ENCODE measurements at regions not wholly inside any gene's neighbourhood (a gene's known extent, or its start where the extent isn't known, plus 50 kb on each side); places are given as distances from the start of the nearest gene placed in this dataset.

DNA sequence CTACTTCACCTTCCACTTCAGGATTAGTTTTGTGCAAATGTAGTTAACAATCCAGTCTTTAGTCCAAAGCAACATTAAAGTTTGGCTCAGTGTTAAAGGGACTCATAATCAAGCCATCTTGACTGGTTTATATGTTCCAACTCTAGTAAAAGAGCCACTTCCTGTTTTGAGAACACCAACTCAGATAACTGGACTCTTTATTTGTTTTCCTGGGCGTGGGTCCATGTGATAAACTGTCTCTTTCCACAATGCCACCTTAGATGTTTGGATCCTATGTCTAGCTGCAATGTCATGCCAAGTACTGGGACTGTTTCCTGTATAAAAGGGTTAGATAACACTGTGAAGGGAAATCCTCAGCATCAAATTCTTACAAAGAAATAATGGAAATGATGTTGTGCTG, 545.0 kb downstream of the PYDC2 start:
- peaks cover 2% of the 10 kb centered on the region for H3K9me3 Mint-ChIP-seq
- no peak overlapping the region for H3K27ac Mint-ChIP-seq
- H3K4me3 Mint-ChIP-seq, result no peak overlapping the region
- H3K36me3 Mint-ChIP-seq, result no peaks in the 10 kb centered on the region
- no peak for DNase-seq
- H3K4me1 Mint-ChIP-seq, result no peaks in the 10 kb centered on the region
- CTCF ChIA-PET, result no interaction called here
- H3K27me3 Mint-ChIP-seq, result no peaks in the 10 kb centered on the region

DNA sequence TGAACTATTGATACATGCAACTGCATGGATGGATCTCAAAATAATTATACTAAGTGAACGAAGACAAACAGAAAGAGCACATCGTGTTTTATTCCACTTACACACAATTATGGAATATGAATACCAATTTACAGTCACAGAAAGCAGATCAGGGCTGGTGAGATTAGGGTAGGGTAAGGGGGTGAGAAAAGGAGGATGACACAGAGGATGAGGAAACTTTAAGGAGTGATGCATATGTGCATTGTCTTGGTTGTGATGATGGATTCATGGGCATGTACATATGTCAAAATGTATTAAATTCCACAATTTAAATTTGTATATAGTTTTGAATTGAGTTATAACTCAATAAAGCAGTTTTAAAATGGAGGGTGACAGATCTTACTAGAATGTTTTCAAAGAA, 548.9 kb downstream of the PYDC2 start:
- CTCF ChIA-PET, result no interaction called here
- Mint-ChIP-seq H3K9me3 (peaks cover 2% of the 10 kb centered on the region), H3K36me3 (no peaks in the 10 kb centered on the region), H3K27ac (no peak overlapping the region), H3K4me3 (no peak overlapping the region), H3K27me3 (no peaks in the 10 kb centered on the region), H3K4me1 (no peaks in the 10 kb centered on the region)
- DNase-seq, result no peak

DNA sequence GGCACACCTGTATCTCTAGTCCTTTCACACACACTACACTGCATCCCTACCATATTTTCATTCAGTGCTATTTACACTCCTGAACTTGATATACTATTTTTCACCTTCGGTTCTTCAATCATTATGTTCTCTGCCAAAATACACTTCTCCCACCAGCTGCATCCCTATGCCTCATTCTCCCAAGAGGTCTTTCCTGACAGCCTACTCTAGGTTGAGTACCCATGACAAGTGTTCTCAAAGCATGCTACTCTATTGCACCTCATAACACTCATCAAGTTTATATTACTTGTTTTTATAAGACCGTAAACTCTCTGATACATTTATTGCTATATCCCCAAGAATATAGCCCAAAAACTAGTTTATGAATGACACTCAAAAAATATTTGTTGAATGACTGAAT, 549.5 kb downstream of the PYDC2 start:
- H3K9me3 Mint-ChIP-seq, result peaks cover 2% of the 10 kb centered on the region
- DNase-seq, result no peak
- H3K4me1 Mint-ChIP-seq, result no peaks in the 10 kb centered on the region
- no peaks in the 10 kb centered on the region for H3K27me3 Mint-ChIP-seq
- no peak overlapping the region for H3K27ac Mint-ChIP-seq
- CTCF ChIA-PET, result no interaction called here
- no peaks in the 10 kb centered on the region for H3K36me3 Mint-ChIP-seq
- no peak overlapping the region for H3K4me3 Mint-ChIP-seq

DNA sequence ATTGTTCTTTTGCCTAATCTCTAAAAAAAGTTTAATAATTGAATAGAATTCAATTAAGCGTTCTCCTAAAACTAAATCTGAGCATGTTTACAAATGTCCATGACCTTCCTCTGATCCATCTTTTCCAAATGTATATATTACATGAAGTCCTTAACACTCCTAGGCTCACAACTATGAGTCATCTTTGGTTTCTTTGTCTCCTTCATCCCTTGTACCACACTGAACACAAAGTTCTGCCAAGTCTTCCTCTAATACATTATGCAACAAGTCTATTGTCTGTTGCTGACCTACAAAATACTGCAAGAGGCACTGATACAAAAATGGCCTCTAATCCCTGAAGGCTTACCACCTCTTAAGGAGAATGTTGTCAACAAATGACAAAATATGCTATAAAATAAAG, 550.2 kb downstream of the PYDC2 start:
- CTCF ChIA-PET, result no interaction called here
- no peak for DNase-seq
- H3K27me3 Mint-ChIP-seq, result no peaks in the 10 kb centered on the region
- no peak overlapping the region for H3K27ac Mint-ChIP-seq
- peaks cover 2% of the 10 kb centered on the region for H3K9me3 Mint-ChIP-seq
- no peaks in the 10 kb centered on the region for H3K4me1 Mint-ChIP-seq
- no peaks in the 10 kb centered on the region for H3K36me3 Mint-ChIP-seq
- no peak overlapping the region for H3K4me3 Mint-ChIP-seq

DNA sequence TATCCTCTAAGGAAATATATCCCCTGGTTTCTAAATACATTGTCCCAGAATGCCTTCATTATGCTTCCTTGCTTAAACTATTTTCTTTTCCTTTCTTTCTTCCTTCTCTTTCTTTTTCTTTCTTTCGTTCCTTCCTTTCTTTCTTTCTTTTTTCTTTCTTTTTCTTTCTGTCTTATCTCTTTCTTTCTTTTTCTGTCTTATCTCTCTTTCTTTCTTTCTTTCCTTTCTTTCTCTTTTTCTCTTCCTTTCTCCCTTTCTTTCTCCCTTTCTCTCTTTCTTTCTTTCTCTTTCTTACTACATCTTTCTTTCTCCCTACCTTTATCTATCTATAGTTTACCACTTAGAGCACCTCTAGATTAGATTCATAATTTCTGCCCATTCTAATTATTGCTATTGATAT, 552.1 kb downstream of the PYDC2 start:
- DNase-seq, result no peak
- H3K4me3 Mint-ChIP-seq, result no peak overlapping the region
- no peak overlapping the region for H3K27ac Mint-ChIP-seq
- no peaks in the 10 kb centered on the region for H3K36me3 Mint-ChIP-seq
- H3K4me1 Mint-ChIP-seq, result no peaks in the 10 kb centered on the region
- no peaks in the 10 kb centered on the region for H3K27me3 Mint-ChIP-seq
- CTCF ChIA-PET, result no interaction called here
- H3K9me3 Mint-ChIP-seq, result no peaks in the 10 kb centered on the region

DNA sequence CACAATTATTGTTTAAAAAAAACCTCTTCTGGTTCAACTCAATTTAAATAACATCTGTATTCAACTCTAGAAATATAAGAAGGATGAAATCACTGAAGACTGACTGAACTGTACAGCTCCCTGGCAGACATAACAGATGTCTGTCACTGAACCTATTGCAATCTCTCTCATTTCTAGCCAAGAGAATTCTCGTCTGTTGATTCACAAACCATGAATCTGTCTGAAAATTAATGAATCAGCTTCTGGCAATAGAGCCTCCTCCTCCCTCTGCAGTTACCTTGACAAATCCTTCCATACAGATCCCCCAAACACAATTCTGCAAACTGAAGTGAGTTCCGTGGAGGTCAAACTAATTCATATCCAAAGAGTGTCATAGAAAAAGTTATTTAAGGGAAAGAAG, 561.4 kb downstream of the PYDC2 start:
- no peak overlapping the region for H3K4me3 Mint-ChIP-seq
- CTCF ChIA-PET, result no interaction called here
- no peaks in the 10 kb centered on the region for H3K36me3 Mint-ChIP-seq
- H3K27ac Mint-ChIP-seq, result no peak overlapping the region
- no peaks in the 10 kb centered on the region for H3K9me3 Mint-ChIP-seq
- H3K4me1 Mint-ChIP-seq, result no peaks in the 10 kb centered on the region
- no peak for DNase-seq
- no peaks in the 10 kb centered on the region for H3K27me3 Mint-ChIP-seq

DNA sequence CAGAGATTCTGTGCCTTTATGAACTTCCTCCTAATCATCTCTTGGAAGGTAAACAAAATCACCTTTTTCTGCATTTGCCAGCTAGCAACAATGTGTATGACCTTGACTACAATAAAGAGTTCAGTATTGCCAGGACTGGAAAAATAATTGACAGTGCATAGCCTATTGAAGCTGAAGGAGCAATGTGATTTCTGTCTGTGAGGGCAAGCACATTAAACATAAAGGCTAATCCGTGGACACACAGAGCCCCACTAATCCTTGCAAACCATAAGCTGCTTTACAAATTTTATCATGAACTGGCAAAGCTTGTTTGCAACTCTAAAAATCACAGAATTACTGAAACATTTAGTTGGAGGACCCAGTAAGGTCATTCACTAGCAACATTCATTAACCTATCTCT, 563.8 kb downstream of the PYDC2 start:
- CTCF ChIA-PET, result no interaction called here

DNA sequence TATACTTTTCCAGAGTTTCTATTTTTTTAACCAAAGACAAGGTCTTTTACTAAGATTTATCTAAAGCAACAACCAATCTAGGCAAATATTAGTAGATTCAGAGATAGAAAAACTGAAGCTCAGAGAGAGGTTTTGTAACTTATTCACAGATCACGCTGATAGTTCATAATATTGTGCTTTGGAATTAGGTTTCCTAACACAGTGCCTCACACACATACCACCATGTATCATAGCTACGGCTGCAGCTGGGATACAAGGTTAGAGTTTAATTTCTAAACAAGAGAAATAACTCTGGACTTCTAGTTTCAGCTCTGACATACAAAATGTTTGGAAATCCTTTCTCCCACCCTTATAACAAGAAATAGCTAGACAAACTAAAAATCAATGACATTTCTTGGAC, 565.7 kb downstream of the PYDC2 start:
- Mint-ChIP-seq H3K4me3 (no peak overlapping the region), H3K36me3 (no peaks in the 10 kb centered on the region), H3K4me1 (no peaks in the 10 kb centered on the region), H3K9me3 (peaks cover 3% of the 10 kb centered on the region), H3K27ac (no peak overlapping the region), H3K27me3 (no peaks in the 10 kb centered on the region)
- no peak for DNase-seq
- CTCF ChIA-PET, result no interaction called here

More for the DNA sequence above, 563.8 kb downstream of the PYDC2 start:
- no peaks in the 10 kb centered on the region for H3K27me3 Mint-ChIP-seq
- H3K4me3 Mint-ChIP-seq, result no peak overlapping the region
- H3K9me3 Mint-ChIP-seq, result peaks cover 3% of the 10 kb centered on the region
- H3K4me1 Mint-ChIP-seq, result no peaks in the 10 kb centered on the region
- no peak for DNase-seq
- no peak overlapping the region for H3K27ac Mint-ChIP-seq
- no peaks in the 10 kb centered on the region for H3K36me3 Mint-ChIP-seq

DNA sequence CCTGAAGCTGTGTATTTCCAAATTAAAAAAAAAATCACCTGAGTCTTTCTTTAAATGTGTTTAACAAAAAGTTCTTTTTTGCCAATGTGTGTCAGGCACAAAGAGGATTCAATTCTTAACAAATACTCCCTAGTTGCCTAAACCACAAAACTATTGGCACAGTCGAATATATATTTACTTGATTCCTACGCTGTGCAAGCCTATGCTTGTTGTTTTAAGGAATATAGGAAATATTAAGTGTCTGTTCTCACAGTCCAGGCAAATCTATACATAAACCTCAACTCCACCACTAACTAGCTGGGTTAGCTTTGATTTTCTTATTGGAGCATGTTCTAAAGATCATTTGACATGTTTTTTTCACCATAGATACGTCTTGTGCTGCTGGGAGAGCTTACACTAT, 571.0 kb downstream of the PYDC2 start:
- no peaks in the 10 kb centered on the region for H3K27me3 Mint-ChIP-seq
- CTCF ChIA-PET, result no interaction called here
- no peak for DNase-seq
- no peaks in the 10 kb centered on the region for H3K36me3 Mint-ChIP-seq
- H3K9me3 Mint-ChIP-seq, result peaks cover 5% of the 10 kb centered on the region
- H3K4me3 Mint-ChIP-seq, result no peak overlapping the region
- H3K27ac Mint-ChIP-seq, result no peak overlapping the region
- H3K4me1 Mint-ChIP-seq, result no peaks in the 10 kb centered on the region

DNA sequence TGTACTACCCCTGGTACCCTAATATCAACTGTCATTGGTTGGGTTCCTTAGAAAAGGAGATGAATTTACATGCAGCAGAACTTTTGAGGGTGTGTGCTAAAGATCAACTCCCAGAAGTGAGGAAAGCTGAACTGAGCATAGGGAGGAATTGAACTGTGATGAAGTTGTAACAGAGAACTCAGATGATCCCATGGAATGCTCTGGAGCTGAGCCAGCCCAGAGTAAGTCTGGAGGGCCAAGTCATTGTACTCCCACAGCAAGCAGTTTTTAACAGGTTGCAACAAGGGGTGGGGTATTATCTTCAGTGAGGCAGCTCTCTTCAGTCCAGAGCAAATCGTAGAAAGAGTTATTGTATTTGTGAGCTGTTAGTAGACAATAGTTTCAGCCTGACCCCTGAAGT, 572.3 kb downstream of the PYDC2 start:
- Mint-ChIP-seq H3K4me3 (no peak overlapping the region), H3K4me1 (no peaks in the 10 kb centered on the region), H3K27ac (no peak overlapping the region), H3K27me3 (no peaks in the 10 kb centered on the region), H3K36me3 (no peaks in the 10 kb centered on the region), H3K9me3 (peaks cover 5% of the 10 kb centered on the region)
- DNase-seq, result no peak
- CTCF ChIA-PET, result no interaction called here

DNA sequence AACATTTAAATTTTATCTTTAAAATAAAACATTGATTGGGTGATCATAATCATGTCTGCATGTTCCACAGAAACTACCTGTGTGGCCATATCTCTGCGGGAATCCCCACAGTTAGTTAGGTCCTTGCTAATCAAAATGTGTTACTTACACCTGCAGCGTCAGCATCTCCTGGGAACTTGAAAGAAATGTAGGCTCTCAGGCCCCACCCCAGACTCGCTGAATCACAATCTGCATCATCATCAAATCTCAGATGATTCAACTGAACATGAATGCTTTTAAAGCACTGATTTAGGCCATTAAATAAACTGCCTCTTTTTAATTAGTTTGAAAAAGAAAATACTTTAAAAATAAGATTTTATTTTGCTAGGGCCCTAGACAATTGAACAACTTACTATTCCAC, 577.8 kb downstream of the PYDC2 start:
- Mint-ChIP-seq H3K27ac (no peak overlapping the region), H3K9me3 (peaks cover 2% of the 10 kb centered on the region), H3K36me3 (no peaks in the 10 kb centered on the region), H3K4me3 (no peak overlapping the region), H3K27me3 (no peaks in the 10 kb centered on the region), H3K4me1 (no peaks in the 10 kb centered on the region)
- CTCF ChIA-PET, result no interaction called here
- no peak for DNase-seq

DNA sequence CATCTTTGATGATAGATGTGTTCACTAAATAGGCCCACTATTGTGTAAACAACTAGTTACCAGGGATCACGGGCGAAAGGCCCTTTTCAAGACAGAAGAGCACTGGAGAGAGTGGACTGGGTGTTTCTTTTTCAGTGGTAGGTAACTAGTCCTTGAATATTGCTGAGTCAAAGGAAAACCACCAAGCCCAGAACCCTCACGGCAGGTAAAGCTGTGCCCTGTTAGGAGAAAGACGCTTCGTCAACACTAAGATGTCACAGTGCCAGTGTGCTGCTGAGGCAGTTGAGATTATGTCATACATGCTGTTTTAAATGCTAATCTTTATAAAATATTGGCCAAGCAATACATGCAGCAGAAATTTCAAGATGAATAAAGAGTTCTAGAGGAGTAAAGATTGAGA, 578.6 kb downstream of the PYDC2 start:
- H3K27ac Mint-ChIP-seq, result no peak overlapping the region
- no peaks in the 10 kb centered on the region for H3K36me3 Mint-ChIP-seq
- peaks cover 5% of the 10 kb centered on the region for H3K9me3 Mint-ChIP-seq
- DNase-seq, result no peak
- H3K27me3 Mint-ChIP-seq, result no peaks in the 10 kb centered on the region
- H3K4me1 Mint-ChIP-seq, result no peaks in the 10 kb centered on the region
- CTCF ChIA-PET, result no interaction called here
- no peak overlapping the region for H3K4me3 Mint-ChIP-seq

DNA sequence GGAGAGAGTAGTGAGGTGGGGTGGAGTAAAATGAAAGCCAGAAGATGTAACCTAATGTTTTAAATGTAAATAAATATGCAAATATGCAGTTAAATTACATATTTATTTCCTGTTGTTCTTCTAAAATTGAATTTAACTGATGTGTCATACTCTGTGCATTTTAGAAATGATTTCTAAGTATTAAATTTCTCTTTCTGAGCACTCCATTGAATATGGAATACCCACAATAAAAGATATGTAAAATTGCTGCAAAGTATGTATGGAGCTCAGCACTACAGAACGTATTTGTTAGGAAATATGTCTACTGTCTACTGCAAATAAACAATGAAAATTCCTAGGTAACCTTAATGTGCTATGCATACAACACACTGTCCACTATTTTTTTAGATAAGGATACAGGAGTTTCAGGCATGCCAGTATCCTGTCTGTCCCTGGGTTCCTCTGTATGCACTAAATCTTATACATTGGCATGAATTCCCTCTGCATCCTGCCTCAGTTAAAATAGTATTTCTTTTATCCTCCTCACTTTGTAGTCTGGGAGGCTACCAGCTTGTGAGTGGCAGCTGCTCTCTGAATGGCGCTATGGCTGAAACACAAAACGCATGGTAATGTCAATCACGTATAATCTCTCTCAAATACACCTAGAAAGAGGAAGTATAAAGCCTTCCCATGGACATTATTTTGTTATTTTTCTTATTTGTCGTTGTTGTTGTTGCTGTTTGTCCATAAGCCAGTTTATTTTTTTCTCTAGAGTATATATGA, 579.5 kb downstream of the PYDC2 start:
- no peaks in the 10 kb centered on the region for H3K4me1 Mint-ChIP-seq
- H3K27me3 Mint-ChIP-seq, result no peaks in the 10 kb centered on the region
- no peaks in the 10 kb centered on the region for H3K36me3 Mint-ChIP-seq
- no peak overlapping the region for H3K4me3 Mint-ChIP-seq
- no peak overlapping the region for H3K27ac Mint-ChIP-seq
- peaks cover 8% of the 10 kb centered on the region for H3K9me3 Mint-ChIP-seq
- CTCF ChIA-PET, result no interaction called here
- no peak for DNase-seq

DNA sequence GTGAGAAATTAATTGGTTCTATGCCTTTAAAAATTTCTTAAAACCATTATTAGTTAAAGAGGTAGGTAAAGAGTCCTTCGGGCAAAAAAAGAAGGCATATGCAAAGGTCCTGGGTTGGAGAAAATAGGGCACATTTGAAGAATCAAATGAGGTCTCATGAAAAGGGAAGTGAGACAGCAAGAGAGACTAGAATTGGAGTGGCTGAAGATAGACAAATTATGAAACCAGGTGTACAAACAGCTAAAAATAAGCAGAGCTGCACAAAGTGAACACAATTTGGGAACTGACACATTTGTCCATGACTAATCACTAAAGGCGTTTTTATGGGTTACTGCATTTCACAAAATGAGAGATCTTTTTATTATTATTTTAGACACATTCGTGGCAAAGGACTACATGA, 581.2 kb downstream of the PYDC2 start:
- no peak overlapping the region for H3K27ac Mint-ChIP-seq
- no peak for DNase-seq
- no peak overlapping the region for H3K4me3 Mint-ChIP-seq
- H3K9me3 Mint-ChIP-seq, result peaks cover 8% of the 10 kb centered on the region
- CTCF ChIA-PET, result no interaction called here
- no peaks in the 10 kb centered on the region for H3K4me1 Mint-ChIP-seq
- no peaks in the 10 kb centered on the region for H3K36me3 Mint-ChIP-seq
- no peaks in the 10 kb centered on the region for H3K27me3 Mint-ChIP-seq

DNA sequence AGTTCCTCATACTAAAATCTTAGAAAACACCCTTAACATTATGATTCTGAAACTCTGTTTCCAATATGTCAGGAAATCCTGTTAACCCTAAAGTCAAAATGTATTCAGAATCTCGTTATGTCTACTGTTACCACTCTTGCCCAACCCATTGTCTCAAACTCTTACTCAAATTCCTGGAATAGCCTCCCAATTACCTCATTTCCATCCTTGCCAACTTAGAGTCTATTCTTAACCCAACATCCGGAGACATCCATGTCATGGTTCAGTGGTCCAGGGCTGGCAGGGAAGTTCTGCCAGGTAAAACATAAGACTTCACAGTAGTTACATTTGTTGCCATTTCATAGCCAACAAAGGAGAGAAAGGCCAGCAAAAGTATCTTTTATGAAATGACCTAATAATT, 593.9 kb downstream of the PYDC2 start:
- no peak overlapping the region for H3K27ac Mint-ChIP-seq
- CTCF ChIA-PET, result no interaction called here

DNA sequence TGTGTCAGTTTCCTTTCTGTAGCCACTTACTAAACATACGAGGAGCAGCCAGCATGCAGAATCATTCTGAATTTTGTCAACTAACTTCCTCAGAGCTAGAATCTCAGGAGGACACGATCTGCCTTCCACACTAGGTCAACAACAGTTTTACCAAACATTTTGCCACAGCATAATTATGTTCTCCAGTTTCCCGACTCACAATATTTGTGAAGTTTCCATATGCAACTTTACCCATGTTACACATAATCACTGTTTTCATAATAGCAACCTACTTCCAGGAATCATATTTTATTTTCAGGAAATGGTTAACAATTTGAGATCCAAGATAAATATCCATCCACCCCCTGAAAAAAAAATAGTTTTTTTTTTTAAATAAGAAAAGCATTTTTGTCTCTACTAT, 595.0 kb downstream of the PYDC2 start:
- CTCF ChIA-PET, result interaction anchor here (0.9 kb wide), 1 partner anchor 22 kb away, joined by 3 read pairs; no protein-coding TSS in a partner anchor
- Mint-ChIP-seq H3K27ac (no peak overlapping the region), H3K9me3 (peaks cover 6% of the 10 kb centered on the region), H3K36me3 (no peaks in the 10 kb centered on the region), H3K27me3 (no peaks in the 10 kb centered on the region), H3K4me3 (no peak overlapping the region), H3K4me1 (no peaks in the 10 kb centered on the region)
- DNase-seq, result no peak

More for the DNA sequence above, 593.9 kb downstream of the PYDC2 start:
- DNase-seq, result no peak
- H3K4me3 Mint-ChIP-seq, result no peak overlapping the region
- H3K4me1 Mint-ChIP-seq, result no peaks in the 10 kb centered on the region
- peaks cover 6% of the 10 kb centered on the region for H3K9me3 Mint-ChIP-seq
- no peaks in the 10 kb centered on the region for H3K36me3 Mint-ChIP-seq
- H3K27me3 Mint-ChIP-seq, result no peaks in the 10 kb centered on the region

Measured in activated naive CD4-positive, alpha-beta T cell treated with anti-CD3 and anti-CD28 coated beads, Interleukin-2, amount 10 ng/mL, durations not matched to agents 7 days and 5 days (primary cell).